ENCODE measurements at regions not wholly inside any gene's neighbourhood (a gene's known extent, or its start where the extent isn't known, plus 50 kb on each side); places are given as distances from the start of the nearest gene placed in this dataset.

- DNase-seq: no peak
Measured at GRCh38 chr1:54497338-54497737, 50.7 kb upstream of the ACOT11 start.

GRCh38 chr1:54495954-54496353 lies 52.1 kb upstream of the ACOT11 start:
- no peak for DNase-seq

- no peak for DNase-seq
Measured at GRCh38 chr1:54493608-54494007, 54.4 kb upstream of the ACOT11 start.

GRCh38 chr1:54490361-54491248 lies 57.4 kb upstream of the ACOT11 start:
- DNase-seq: peak; percentile 52

GRCh38 chr1:54489627-54490250 lies 58.3 kb upstream of the ACOT11 start:
- no peak for DNase-seq

DNA sequence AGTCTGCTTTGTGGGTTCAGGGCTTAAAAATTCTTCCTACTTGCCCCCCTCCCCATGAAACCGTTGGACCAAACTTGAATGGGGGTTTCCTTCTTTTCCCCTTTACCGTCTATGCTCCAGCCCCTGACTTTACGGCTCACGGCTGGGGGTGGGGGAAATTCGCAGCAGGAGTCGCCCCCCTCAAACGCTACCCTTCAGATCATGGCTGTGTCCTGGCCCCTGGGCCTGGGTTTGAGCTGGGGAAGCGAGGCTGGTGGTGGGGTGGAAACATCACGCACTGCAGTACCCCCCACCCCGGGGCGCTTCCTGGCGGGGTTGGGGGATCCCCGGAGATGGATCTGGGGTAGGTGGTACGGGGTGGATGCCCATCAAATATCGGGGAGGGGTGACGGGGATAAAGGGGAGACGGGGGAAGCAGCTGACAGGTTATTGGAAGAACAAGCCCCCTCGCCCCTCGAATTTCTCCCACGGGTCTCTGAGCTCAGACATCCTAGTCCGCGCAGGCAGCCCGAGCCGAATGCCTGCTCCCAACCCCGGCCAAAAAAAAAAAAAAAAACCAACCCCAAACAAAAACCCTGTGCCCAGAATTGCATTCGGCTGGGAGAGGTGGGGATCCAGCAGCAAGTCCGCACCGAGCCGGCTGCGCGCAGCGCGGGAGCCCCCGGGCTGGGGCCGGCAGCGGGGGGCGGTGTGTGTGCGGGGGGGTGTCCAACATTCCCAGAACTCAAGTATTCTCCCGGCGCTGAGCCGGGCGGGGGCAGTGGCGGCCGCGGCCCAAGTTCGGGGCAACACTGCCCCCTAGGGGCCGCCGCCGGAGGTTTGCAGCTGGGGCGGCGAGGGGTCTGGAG lies 59.0 kb upstream of the ACOT11 start:
- DNase-seq: peak; percentile 73

DNA sequence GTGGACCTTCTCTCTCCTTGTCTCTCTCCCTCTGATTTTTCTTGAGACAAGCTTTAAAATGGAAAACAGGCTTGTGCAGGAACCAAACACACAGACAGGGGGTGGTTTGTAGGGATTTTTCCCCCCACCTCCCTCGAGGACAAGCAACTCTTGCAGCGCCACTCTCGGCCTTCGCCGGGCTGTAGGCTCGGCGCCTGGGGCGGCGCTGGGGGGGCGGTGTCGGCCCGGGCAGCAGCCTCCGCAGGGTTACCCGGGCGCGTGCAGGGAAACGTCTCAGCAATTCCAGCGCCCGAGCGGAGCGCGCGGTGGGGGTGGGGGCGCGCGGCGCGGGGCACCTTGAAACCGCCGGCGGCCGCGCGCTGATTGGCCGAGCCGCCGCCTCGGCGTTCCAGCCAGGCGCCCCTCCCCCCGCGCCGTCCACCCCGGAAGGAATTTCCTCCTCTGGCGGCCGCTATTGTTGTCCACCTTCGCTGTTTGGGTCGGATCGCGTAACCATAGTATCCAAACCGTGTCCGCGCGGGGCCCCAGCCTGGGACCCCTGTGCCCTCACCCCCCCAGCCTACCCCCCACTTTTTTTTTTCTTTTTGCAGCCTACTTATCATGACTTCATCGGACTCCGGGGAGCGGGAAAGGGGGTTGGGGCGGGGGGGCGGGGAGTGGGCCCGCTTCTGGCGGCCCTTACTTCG lies 59.8 kb upstream of the ACOT11 start:
- peak; percentile 87 for DNase-seq

DNA sequence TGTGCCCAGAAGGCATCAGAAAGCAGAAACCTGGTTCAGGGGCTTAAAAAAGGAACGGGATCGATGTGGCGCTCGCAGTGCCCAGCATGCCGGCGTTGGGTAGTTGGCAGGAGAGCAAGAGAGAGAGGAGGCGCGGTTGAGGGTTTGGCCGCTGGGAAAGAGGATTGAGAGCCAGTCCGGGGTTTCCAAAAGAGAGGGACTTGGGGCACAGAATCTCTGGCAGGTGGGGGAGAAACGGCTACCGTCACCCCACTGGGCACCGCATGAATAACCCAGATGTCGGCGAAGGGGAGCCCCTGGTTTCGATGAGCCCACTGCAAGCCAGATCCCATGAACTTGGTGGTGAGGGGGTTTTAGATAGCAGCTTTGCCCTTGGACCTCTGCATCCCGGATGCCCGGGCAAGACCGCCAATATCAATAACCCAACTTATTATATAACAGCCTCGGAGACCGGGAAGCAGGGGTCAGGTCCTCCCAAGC lies 60.4 kb upstream of the ACOT11 start:
- no peak for DNase-seq

- DNase-seq: peak; percentile 31
Measured at GRCh38 chr1:54486907-54487306, 61.1 kb upstream of the ACOT11 start.

DNA sequence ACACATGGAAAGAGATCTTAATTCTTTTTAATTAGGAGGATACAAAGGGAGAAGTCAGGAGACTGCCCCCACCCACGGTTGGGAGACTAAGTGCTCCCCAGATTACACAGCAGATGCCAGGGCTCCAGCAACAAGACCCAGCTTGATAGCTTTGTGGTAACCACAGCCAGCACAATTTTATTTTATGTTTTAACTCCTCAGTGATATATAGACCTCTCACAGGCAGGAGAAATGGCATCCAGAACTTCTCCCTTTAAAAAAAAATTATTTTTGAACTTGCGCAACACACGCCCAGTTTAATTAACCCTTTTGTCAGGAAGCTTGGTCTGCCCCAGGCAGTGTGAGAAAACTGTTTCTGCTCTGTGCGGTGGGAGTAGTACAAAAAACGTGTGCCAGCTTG lies 62.6 kb upstream of the ACOT11 start:
- no peak for DNase-seq

DNA sequence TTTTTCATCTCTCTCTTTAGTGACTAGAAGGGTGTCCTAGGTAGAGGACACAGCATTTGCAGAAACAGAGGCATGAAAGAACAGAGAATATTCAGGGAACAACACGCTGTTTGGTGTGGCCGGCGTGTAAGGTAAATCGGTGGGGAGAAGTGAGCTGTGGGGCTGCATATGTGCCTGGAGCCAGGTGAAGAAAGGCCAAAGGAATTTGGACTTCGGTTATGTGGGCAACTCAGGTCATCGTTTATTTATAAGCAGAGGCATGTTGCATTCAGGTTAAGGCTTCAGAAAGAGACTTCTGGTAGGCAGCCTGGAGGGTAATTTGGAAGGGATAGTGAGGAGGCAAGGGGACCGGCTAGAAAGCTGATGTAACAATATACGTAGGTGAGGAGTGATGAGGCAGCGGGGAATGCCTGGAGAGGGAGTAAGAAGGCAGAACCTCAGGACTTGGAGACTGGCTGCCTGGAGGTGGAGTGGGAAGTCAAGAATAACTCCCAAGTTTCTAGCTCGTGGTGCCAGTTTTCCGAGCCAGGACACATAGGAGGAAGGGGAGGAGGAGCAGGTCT lies 64.1 kb upstream of the ACOT11 start:
- no peak for DNase-seq

DNA sequence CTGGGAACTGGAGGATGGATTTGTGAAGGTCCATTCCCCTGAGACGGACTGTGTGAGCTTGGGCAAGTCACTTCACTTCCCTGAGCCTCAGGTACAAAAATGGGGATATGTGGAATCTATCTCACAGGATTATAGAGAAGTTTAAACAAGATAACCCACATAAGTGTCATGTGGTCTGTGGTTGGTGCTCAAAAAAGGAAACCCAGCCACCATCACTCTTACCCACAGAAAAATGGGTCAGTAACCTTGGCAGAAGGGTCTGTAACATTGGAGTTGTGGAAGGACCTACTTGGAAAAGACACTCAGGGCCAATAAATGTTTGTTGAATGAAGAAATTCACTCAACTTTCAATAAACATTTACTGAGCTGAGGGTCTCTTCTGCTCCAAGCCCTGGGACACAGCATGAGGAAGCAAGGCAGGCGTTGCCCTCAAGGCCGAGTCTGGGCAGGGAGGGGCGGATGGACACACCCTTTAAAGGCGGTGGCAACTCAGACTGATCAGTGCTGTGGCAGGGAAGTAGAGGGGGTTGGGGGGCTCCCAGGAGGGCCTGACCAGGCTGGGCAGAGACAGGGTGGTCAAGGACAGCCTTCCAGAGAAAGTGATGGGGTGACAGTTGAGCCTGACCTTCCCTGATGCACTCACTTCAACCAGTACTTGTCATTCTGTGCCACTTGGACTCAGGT lies 66.7 kb upstream of the ACOT11 start:
- no peak for DNase-seq

DNA sequence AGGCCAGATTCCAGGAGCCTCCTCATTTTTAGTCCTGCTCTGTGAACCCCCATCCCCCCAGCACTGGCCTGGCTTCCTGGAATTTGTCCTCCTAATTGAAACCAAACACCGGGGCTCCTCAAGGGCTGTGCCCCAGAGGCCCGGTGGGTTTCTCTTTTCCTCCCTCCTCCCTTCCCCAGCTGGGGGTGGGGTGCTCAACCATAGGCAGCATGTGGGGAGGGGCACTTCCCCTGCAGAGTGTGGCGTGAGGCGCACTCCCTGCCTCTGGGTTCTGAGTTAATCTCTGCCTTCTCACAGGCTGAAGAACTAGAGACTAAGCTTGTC lies 67.5 kb upstream of the ACOT11 start:
- peak; percentile 65 for DNase-seq

- DNase-seq: no peak
Measured at GRCh38 chr1:54479841-54480524, 68.0 kb upstream of the ACOT11 start.

GRCh38 chr1:54479251-54479650 lies 68.8 kb upstream of the ACOT11 start:
- no peak for DNase-seq

- DNase-seq: no peak
Measured at GRCh38 chr1:54477153-54477561, 70.9 kb upstream of the ACOT11 start.

DNA sequence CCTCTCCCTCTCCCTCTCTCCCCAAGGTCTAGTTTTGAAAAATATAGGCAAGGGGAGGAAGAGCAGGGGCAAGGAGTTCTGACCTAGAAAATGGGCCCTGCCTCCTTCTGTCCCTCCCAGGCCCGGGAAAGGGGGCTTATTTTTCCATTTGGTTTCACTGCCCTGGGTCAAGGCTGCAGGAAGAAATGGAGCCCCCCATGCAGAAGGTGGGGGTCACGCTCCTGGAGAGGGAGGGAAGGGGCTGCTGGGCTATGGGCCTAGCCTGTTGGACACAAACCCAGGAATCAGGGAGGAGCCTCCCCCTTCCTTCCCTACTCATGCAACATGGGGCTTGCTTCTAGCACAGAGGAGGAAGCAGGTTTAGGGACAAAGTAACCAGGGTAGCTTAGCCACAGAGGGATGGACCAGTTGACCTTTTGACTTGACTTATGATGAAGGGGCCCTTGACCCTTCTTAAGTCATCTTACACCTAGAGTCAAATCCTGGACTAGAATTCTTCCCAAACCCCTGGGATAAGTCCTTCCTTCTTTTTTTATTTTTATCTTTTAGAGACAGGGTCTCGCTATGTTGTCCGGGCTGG lies 70.4 kb upstream of the SSBP3 start:
- DNase-seq: no peak

DNA sequence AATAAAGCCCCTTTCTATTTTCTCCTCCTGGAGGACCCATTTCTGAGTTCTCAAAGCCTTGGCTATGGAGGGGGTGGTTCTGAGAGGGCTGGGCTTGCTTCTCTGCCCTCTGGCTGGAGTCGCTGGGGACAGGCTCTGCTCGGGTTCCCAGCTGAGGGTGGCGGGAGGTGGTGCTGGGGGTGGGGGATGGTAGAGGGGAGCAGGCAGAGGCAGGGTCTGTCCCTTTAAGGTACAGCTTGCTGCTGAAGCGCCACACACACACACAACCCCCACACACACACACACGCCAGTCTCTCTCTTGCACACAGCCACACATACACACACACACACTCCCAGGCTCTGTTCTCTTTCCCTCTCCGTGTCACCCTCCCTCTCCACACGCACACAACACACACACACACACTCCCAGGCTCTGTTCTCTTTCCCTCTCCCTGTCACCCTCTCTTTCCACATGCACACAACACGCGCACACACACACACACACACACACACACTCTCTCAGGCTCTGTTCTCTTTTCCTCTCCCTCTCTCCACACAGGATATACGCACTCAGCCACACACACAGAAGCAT lies 69.8 kb upstream of the SSBP3 start:
- DNase-seq: no peak

DNA sequence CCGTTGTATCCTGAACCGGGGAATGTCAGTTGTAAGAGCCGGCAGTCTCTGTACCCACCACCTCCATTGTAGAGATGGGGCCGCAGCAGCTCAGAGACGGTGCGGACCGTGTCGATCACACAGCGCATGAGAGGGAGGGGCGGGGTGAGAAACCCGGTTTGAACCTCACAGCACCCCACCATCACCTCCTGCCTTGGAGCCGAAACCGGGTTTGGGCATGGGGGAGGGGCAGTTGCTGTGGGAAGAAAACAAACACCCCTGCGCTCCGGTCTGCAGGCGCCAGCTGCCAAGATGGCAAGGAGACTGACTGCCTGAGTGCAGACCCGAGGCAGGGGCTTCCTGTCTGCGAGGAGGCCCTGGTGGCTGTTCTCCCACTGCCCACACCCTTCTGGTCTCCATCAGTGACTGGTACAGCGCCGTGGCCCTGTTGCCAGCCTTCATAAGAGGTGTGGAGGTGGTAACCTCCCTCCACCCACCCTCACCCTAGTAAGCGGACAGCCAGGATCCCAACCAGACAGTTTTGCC lies 69.2 kb upstream of the SSBP3 start:
- peak; percentile 80 for DNase-seq
